GM21576 (cell line): ENCODE measurements at regions not wholly inside any gene's neighbourhood (a gene's known extent, or its start where the extent isn't known, plus 50 kb on each side); places are given as distances from the start of the nearest gene placed in this dataset.
A peak's percentile ranks its signal among the peaks of the same experiment; 100 is the strongest.

Experiments
- ATAC-seq: cut with Tn5 transposase; IDR thresholded peaks from one replicate; pipeline ENCODE4 v1.9.1; 2021; ENCODE audit warnings: mild to moderate bottlenecking, moderate library complexity; ENCODE audit not compliant: unreplicated experiment

DNA sequence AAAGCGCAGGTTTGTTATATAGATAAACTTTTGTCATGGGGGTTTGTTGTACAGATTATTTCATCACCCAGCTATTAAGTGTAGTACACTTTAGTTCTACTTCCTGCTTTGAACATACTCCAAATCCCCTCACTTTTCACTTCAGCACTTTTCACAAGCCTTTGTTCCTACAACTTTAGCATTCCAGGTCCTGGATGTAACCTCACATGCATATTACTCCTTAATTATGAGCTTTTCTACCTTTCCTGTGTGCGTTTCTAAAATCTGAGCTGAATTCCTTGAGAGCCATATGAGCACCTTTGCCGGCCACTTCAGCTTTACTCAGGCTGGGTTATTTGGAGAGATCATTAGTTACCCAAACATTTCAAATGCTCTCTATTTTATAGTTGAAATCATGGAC is 179.2 kb upstream of the TNFAIP3 start:
- ATAC-seq, result no peak

DNA sequence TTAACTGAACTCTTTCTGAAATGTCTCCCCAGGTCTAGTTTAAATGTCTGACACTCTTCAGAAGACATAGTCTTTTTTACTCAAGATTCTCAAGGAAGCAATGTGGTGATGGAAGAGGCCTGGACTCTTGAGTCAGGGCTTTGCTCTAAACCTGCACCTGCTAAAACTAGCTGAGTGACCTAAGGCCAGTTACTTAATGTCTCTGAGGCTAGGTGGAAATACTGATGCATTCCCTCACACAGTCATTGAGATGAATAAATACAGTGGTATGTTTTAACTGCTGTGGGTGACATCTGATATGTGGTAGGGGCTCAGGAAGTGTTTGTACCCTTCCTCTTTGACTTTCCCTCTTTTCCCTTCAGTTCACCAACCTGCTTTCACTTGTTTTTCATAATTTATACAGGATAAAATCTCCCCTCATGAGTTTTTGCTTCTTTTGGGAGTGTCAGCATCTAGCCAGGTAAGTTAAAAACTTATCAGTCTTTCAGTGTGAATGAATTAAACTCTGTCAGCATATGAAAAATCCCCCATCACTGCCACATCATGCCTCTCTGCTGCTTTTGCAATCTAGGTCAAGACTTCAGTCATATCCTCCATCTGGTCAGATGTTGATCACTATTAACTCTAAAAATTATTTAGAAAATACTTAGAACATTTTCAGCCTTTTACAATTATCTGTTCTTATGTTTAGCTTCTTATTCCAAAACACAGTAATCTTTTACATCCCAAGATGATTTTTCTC is 178.7 kb upstream of the TNFAIP3 start:
- no peak for ATAC-seq

DNA sequence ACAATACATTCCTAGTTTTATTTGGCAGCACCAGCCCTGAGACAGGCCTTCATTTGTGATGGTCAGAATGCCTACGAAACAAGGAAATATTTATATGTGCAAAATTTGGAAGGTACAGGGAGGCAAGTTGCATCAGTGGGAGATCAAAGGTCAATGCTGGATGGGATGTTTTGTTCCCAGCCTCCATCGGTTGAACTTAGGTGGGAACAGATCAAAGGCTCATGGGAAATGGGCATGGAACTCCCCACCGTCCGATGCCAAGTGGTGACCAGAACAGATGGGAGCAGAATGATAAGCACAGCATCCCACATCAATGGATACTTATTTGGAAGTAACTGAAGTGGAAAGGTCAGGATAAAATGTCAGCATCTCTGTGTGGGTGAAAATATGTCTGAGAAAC is 177.7 kb upstream of the TNFAIP3 start:
- no peak for ATAC-seq

DNA sequence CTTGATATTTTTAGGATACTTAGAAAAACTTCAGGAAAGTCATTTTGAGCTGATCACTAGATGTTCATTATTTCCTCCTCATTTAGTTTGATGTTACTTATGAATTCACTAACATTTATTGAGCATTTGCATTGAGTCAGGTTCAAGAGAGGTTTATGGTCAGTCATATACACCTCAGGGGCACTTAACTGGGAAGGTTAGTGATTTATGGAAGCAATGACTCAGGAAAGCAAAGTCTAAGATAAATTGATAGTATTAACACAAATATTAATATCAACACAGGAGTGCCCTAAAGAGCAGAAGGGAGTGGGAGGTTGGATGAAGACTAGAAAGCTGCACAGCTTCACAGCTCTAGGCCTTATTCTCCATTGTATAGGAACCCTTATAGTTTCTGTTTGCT is 177.0 kb upstream of the TNFAIP3 start:
- ATAC-seq, result no peak

DNA sequence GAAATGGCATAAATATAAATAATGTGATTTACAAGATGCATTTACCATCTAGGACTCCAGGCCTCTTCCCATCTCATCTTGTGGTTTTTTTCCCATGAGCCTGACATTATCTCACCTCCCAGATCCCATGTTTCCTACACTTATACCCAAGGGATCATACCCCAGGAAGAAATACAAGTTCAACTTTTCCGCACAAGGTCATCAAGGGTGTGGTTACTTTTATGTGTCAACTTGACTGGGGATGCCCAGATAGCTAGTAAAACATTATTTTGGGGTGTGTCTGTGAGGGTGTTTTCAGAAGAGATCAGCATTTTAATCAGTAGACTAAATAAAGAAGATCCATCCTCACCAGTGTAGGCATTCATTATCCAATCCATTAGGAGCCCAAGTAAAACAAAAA is 176.3 kb upstream of the TNFAIP3 start:
- no peak for ATAC-seq

DNA sequence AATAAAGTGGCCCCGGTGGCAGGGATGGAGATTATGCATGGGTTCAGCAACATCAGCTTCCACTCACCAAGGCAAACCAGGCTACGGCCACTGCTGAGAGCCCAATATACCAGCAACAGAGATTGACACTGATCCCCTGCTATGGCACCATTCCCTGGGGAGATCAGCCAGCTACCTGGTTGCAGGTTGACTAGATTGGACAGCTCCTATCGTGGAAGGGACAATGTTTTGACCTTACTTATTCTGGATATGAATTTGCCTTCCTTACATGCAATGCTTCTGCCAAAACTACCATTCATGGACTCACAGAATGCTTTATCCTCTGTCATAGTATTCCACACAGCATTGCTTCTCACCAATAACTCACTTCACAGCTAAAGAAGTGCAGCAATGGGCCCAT is 174.8 kb upstream of the TNFAIP3 start:
- no peak for ATAC-seq

DNA sequence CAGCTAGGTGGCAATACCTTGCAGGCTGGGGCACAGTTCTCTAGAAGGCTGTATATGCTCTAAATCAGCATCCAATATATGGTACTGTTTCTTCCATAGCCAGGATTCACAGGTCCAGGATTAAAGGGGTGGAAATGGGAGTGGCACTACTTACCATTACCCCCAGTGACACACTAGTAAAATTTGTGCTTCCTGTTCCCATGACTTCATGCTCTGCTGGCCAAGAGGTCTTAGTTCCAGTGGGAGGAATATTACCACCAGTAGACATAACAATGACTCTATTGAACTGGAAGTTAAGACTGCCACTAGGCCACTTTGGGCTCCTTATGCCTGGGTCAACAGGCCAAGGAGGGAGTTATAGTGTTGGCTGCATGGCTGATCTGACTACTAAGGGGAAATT is 174.3 kb upstream of the TNFAIP3 start:
- ATAC-seq, result no peak

DNA sequence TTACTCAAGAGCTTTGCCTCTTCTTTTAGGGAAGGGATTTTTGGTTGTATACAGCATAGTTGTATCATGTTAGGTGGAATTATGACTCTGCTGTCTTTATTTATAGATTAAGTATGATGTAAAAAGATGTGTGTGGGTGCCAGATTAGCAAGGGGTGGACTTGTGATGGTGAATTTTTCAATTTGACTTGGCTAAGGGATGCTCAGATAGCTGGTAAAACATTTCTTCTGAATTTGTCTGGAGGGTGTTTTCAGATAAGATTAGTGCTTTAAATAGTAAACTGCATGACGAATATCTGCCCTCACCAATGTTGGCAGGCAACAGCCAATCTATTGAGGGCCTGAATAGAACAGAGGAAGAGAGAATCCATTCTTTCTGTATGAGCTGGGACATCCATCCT is 173.3 kb upstream of the TNFAIP3 start:
- no peak for ATAC-seq

DNA sequence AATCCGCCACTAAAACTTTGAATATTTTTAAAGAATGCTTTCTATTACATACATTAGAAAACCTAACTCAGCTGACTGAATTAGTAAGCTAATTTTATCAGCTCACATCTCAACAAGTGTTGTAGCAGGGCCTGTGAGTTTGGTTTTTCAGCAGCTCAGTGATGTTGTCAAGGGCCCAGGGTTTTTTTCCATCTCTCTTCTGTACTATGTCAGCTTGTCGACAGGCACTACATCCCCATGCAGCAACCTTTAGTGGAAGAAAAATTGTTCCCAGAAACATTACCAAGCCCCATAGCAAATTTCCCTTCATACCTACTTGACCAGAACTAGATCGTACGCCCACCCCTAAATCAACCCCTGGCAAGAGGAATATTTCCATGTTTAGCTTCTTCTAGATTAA is 170.3 kb upstream of the TNFAIP3 start:
- no peak for ATAC-seq

DNA sequence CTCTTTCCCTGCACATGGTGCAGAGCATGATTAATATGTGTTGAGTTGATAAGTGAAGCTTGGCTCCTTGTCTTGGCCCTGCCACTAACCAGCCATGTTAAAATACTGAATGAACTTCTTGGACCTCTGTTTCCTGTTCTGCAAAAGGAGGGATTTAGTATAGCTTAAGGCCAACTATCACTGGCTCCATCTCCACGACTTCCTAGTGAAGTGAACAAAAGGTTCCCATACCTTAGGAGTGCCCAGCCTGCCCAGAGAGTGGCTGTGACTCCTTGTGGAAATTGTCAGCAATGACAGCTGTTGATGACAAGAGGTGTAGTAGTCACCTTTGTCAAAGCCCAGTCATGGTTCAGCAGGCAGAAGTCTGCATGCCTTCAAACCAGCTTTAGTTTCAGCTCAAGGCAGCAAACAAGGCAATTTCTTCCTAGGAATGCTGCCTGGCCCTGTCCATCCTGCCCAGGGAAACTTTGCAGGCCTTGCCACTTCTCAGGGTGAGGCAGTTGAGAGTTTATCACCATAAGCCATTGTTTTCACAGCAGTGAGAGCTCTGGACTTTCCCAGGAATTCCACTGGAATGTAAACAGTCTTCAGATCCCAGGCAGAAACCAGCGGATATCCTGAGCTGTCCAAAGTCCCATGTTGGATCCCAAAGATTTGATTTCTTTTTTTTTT is 169.7 kb upstream of the TNFAIP3 start:
- ATAC-seq, result peak; percentile 68

DNA sequence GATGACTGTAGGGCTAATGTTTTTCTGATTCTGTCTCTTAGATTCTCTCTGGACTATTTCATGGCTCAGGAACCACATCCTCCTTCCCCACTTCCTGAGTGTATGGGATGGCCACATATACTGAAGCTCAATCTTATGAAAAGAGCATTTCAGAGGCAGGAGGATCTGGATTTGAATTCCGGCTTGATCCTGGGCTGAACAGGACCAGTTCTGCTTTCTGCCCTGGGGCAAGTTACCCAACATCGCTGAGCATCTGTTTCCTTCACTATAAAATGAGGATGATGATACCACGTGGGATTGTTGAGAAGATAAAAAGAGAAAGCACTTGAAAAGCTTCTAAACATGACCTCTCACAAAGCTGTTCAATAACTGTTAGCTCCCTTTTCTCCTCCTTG is 168.4 kb upstream of the TNFAIP3 start:
- no peak for ATAC-seq

DNA sequence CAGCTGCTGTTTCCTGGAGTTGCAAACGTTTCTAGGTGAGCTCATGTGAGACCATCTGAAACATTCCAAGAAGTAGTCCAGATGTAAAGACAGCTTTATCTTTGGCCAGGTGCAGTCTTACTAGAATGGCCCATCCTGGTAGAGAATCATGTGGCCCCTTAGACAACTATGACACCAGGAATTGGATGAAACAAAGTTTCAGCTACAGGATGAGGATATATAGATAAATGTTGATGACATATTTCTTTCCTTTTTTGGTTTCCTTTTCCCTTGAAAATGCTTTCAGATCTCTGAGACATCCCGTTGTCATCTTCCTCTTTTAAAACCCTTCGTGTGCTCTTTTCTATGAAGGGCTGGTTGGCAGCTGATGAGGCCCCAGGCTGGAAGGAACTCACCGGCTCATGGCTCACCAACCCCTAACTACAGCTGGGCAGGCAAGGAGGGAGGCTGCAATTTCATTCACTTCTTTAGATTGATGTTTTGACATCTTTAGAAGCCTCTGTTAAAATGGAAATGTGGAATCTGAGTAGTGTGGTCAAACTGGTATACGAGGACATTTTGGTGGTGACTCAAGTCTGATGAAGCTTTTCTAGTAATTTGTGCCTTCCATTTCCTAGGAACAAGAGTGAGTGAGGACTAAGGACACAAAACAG is 167.9 kb upstream of the TNFAIP3 start:
- no peak for ATAC-seq

DNA sequence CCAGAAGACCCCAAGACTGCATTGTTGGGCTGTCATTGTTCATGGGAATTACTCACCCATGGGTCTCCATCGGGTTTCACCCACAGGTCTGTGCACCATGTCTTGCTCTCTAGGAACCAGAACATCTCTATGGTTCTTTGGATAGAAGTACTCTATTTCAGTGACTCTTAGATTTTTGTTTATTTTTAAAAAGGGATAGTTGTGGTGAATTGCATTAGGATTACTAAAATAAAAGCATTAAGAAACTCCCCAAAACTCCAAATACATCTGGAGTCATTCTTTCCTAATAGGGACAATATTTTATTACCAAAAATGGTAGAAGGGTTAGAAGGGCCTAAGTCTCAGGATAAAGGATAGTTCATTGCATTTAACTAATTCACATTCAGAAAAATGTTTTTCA is 166.9 kb upstream of the TNFAIP3 start:
- ATAC-seq, result no peak

DNA sequence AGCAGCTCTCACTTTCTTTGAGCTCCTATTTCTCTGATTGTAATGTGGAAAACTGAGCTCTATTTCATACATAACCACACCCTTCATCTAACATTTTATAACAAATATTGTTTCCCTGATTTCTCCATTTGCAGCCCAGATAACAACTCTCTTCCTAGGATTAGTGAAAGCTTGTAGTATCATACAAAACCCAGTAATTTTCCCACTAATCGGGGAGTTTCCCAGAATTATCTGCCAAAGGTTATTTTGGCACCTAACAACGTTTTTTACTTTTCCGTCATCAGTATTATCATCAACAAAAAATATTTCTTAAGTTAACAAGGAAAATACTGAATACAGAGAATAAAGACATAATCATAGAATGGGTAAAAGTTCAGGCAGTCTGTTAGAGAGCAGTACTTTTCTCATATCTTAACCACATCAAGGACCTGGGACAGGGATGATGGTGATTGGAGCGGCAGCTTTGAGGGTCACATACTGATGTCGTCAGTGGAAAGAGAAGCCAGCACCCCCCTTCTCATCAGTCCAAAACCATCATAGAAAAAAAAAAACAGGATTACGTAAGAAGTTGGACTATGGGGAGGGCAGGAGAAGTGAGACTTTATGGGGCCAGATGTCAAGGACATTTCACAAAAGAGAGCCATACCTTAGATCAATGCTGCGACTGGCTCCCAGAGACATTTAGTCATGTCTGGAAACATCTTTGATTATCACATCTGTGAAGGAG is 166.1 kb upstream of the TNFAIP3 start:
- no peak for ATAC-seq

DNA sequence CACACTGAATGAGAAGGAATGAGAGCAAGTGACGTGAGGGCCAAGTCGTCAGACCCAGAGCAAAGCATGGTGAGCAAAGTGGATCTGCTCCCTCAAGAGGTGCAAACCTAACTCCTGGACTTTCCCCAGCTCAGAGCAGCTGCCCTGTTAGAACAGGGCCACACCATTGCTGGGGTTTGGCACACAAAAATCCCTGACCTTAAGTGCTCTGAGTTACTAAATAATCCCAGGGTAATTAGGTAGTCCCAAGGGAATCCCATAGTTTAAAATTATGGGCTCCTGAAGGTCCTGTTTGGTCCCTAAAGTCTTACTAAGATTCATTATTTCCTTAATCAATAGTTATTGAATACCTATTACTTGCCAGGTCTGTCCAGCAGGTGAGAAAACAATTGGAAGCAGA is 165.1 kb upstream of the TNFAIP3 start:
- no peak for ATAC-seq

DNA sequence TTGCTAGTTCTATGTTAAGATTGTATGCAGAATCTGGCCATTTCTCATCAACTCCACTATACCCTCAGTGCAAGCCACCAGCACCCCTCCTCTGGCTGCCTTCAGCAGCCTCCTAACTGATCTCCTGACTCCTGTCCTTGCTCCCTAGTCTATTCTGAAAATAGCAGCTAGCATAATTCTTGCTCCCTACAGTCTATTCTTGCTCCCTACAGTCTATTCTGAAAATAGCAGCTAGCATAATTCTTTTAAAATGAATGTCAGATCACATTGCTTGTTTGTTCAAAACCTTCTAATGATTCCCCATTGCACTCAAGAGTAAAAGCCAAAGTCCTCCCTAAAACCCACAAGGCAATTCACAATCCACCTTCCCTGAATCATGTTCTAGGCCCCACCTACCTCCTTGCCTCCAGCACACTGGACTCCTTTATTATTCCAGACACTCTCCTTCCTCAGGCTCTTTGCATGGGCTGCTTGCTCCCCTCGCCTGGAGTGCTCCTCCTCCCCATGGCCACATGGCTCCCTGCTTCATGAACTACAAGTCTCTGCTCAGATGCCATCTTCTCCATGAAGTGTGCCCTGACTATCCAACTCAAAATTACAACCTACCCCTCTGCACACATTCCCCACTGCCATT is 164.2 kb upstream of the TNFAIP3 start:
- ATAC-seq, result no peak

DNA sequence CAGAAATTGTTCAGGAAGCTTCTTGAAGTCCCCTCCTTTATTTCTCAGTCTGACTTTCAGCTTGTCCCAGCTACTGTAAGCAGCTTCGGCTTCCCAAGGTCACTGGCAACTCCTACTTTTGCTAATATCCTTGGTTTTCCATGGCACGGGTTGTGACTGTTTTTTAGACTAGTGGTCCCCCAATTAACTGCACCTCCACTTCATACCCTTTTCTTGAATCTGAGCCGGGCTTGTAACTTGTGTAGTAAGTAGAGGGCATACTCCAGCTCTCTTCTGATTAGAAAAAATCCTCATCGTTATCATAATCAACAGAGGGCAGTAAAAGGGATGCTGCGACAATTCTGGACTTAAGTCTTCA is 162.3 kb upstream of the TNFAIP3 start:
- ATAC-seq, result no peak

DNA sequence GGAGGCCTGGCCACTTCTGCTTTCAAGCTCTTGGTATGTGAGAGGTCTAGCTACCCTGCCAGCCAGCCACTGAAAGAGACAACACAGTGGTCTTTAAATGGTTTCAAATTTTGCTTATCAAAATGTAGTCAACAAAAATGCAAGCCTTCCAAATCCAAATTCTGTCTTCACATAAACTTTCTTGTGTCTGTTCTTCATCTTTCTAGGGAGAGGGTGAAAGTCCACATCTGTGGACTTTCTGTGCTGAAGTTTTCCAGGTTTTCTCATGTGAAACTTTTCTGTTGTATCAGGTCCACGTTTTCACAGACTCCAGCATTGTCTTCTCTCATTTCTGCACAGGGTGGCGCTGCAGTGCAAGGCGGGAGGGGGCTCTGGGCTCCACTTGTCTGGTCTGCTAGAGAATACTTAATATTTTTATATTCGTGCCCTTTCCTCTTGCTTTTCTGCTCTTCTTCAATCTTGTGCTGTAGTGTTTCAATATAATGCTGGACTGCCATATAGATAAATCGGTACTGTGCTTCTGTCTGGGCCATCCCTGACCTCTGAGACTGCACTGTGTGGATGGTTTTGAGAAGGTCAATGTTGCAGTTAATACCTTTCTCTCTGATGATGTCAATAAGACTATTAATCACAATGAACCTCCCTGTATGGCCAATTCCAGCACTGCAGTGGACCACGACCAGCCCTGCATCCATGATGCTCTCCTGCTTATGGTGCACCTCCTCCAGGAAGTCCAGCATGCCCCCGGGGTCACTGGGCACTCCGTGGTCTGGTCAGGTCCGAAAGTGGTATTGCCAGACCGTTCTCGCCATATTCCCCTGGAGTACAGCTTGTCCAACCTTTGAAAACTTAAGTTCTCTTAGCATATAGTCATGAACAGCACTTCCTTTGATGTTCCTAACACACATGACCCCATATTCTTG is 161.6 kb upstream of the TNFAIP3 start:
- ATAC-seq, result peak; percentile 43

DNA sequence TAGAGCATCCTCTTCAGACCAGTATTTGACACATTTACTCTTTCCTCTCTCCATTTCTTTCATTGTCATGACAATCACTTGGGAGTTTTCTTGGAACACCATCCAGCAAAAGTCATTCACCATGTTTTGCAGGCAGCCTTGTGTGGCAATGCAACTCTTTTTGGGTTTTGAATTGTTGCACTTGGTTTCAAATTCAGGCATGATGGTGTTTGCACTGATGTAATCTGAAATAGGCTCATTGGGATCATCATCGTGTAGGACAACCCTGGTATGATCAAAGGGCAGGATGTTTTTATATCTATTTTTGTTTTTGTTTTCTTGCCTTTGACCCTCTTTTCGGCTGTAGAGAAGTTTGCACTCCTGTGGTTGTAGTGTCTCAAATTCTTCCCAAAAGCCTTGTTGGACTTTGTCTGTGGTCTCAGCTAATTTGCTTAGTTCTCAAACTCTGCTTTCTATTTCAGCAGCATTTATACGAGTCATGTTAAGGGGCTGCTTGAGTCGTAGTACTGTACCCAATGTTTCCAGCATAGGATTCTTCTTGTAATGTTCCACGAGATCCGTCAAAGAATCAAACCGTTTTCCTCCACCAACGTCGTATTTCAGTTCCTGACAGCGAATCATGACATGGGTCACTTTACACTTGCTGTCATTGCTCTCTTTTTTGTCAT is 160.8 kb upstream of the TNFAIP3 start:
- no peak for ATAC-seq
